Suprapubic skin (tissue), 3 donors: ENCODE measurements at regions not wholly inside any gene's neighbourhood (a gene's known extent, or its start where the extent isn't known, plus 50 kb on each side); places are given as distances from the start of the nearest gene placed in this dataset.

ENCODE experiments used
- CTCF ChIP-seq, 2 donors: fragments of 200-600 bp in 1 of 2; fragments of 450-650 bp in 1 of 2; sonication (generic) in 1 of 2; IDR thresholded peaks; one replicate each; pipeline ENCODE4 v1.5.1; 2016 to 2019; ENCODE audit warnings: antibody characterized with exemption in 2 of 2, mild to moderate bottlenecking in 1 of 2, moderate library complexity in 1 of 2
- POLR2AphosphoS5 ChIP-seq, 3 donors: sonication (generic); formaldehyde crosslinking; IDR thresholded peaks; one replicate each; pipeline ENCODE4 v1.6.1; 2017; ENCODE audit warnings: antibody characterized with exemption in 3 of 3

GRCh38 chr1:58059789-58060188, 486.7 kb downstream of the OMA1 start:
- TF ChIP-seq CTCF (IDR thresholded peaks at IDR 0.05) (no peak), POLR2AphosphoS5 (IDR thresholded peaks at IDR 0.05) (no peak)
